K562 (cell line): ENCODE measurements at regions not wholly inside any gene's neighbourhood (a gene's known extent, or its start where the extent isn't known, plus 50 kb on each side); places are given as distances from the start of the nearest gene placed in this dataset.

Experiments used
- COPS2 ChIP-seq: fragments of 450-650 bp; conservative IDR thresholded peaks from 2 replicates; pipeline ENCODE4 v1.6.1; 2016; ENCODE audit warnings: mild to moderate bottlenecking, moderate library complexity
- NELFE ChIP-seq: IDR thresholded peaks from 2 replicates; pipeline ENCODE4 v1.6.1; 2011; ENCODE audit warnings: mild to moderate bottlenecking; ENCODE audit not compliant: insufficient read depth, insufficient read length
- RAD51 ChIP-seq: fragments of 450-650 bp; IDR thresholded peaks from 2 replicates; pipeline ENCODE4 v1.7.1; 2016; ENCODE audit warnings: low read depth, mild to moderate bottlenecking, borderline replicate concordance
- THRAP3 ChIP-seq: fragments of 450-650 bp; IDR thresholded peaks from 2 replicates; pipeline ENCODE4 v1.6.1; 2016; ENCODE audit warnings: mild to moderate bottlenecking, inconsistent platforms, borderline replicate concordance
- ZNF274 ChIP-seq: IDR thresholded peaks from 2 replicates; pipeline ENCODE4 v1.6.1; 2011; ENCODE audit warnings: low read depth, mild to moderate bottlenecking, low read length, moderate library complexity, borderline replicate concordance
- TF ChIP-seq, protein P1 (sequence below), 2 experiments: fragments of 450-650 bp; formaldehyde crosslinking in 1 of 2; IDR thresholded peaks; 2 replicates each; pipeline versions ENCODE4 v1.4.0 to v1.6.1; 2014 to 2020; ENCODE audit warnings: mild to moderate bottlenecking in 2 of 2, borderline replicate concordance in 1 of 2, low read depth in 1 of 2
- TF ChIP-seq, protein P2 (sequence below): sonication (generic); formaldehyde crosslinking; IDR thresholded peaks from 2 replicates; pipeline ENCODE4 v1.8.0; 2022; ENCODE audit warnings: missing genetic modification reagents, mild to moderate bottlenecking, borderline replicate concordance

- TF ChIP-seq, protein P1, sequence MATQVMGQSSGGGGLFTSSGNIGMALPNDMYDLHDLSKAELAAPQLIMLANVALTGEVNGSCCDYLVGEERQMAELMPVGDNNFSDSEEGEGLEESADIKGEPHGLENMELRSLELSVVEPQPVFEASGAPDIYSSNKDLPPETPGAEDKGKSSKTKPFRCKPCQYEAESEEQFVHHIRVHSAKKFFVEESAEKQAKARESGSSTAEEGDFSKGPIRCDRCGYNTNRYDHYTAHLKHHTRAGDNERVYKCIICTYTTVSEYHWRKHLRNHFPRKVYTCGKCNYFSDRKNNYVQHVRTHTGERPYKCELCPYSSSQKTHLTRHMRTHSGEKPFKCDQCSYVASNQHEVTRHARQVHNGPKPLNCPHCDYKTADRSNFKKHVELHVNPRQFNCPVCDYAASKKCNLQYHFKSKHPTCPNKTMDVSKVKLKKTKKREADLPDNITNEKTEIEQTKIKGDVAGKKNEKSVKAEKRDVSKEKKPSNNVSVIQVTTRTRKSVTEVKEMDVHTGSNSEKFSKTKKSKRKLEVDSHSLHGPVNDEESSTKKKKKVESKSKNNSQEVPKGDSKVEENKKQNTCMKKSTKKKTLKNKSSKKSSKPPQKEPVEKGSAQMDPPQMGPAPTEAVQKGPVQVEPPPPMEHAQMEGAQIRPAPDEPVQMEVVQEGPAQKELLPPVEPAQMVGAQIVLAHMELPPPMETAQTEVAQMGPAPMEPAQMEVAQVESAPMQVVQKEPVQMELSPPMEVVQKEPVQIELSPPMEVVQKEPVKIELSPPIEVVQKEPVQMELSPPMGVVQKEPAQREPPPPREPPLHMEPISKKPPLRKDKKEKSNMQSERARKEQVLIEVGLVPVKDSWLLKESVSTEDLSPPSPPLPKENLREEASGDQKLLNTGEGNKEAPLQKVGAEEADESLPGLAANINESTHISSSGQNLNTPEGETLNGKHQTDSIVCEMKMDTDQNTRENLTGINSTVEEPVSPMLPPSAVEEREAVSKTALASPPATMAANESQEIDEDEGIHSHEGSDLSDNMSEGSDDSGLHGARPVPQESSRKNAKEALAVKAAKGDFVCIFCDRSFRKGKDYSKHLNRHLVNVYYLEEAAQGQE (IDR thresholded peaks at IDR 0.05; ENCODE audit: borderline replicate concordance) = no peak
- TF ChIP-seq, protein P1 (CRISPR knock-in tag; IDR thresholded peaks at IDR 0.05; ENCODE audit: low read depth) = no peak
- TF ChIP-seq NELFE (no peak), COPS2 (no peak), RAD51 (no peak), THRAP3 (no peak), ZNF274 (no peak)
- TF ChIP-seq, protein P2, sequence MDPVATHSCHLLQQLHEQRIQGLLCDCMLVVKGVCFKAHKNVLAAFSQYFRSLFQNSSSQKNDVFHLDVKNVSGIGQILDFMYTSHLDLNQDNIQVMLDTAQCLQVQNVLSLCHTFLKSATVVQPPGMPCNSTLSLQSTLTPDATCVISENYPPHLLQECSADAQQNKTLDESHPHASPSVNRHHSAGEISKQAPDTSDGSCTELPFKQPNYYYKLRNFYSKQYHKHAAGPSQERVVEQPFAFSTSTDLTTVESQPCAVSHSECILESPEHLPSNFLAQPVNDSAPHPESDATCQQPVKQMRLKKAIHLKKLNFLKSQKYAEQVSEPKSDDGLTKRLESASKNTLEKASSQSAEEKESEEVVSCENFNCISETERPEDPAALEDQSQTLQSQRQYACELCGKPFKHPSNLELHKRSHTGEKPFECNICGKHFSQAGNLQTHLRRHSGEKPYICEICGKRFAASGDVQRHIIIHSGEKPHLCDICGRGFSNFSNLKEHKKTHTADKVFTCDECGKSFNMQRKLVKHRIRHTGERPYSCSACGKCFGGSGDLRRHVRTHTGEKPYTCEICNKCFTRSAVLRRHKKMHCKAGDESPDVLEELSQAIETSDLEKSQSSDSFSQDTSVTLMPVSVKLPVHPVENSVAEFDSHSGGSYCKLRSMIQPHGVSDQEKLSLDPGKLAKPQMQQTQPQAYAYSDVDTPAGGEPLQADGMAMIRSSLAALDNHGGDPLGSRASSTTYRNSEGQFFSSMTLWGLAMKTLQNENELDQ (CRISPR knock-in tag) = no peak
Measured at GRCh38 chr16:87165151-87165550, 152.0 kb downstream of the C16orf95 start (continued).
